ENCODE measurements at regions not wholly inside any gene's neighbourhood (a gene's known extent, or its start where the extent isn't known, plus 50 kb on each side); places are given as distances from the start of the nearest gene placed in this dataset.
"Not testable (repeated sequence)": the region's sequence is repeated elsewhere in the genome, so short reads cannot be mapped to it uniquely, and the experiment has no call there.

GRCh38 chr2:13673821-13674220 lies 957.1 kb downstream of the TRIB2 start:
- not testable (repeated sequence) for TF ChIP-seq EZH2 (IDR thresholded peaks at IDR 0.05; ENCODE audit: insufficient read depth, poor library complexity, severe bottlenecking); EZH2phosphoT487 (IDR thresholded peaks at IDR 0.05; ENCODE audit: insufficient read depth, low read depth)

Measured in GM23248 (cell line).